ENCODE measurements at regions not wholly inside any gene's neighbourhood (a gene's known extent, or its start where the extent isn't known, plus 50 kb on each side); places are given as distances from the start of the nearest gene placed in this dataset.
A peak's percentile ranks its signal among the peaks of the same experiment; 100 is the strongest.
"Not testable (repeated sequence)": the region's sequence is repeated elsewhere in the genome, so short reads cannot be mapped to it uniquely, and the experiment has no call there.

DNA sequence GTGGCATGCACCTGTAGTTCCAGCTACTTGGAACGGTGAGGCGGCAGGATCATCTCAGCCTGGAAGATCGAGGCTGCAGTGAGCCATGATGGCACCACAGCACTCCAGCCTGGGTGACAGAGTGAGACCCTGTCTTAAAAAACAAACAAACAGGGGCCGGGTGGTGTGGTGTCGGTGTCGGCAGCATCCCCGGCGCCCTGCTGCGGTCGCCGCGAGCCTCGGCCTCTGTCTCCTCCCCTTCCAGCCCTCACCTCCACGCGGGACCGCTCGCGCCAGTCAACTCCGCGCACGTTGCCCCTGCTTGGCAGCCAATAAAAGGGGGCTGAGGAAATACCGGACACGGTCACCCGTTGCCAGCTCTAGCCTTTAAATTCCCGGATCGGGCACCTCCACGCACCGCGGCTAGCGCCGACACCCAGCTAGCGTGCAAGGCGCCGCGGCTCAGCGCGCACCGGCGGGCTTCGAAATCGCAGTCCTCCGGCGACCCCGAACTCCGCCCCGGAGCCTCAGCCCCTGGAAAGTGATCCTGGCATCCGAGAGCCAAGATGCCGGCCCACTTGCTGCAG is 204.7 kb downstream of the CDRT15L2 start:
- H3K36me3 Mint-ChIP-seq: no peaks in the 10 kb centered on the region
- no peak for DNase-seq
- peaks cover 0 to 3% (median 0%) of the 10 kb centered on the region in 4 donors for H3K4me1 Mint-ChIP-seq
- H3K27me3 Mint-ChIP-seq: peaks cover 3 to 33% (median 15%) of the 10 kb centered on the region in 5 donors
- POLR2A ChIA-PET: no interaction called here
- H3K27ac Mint-ChIP-seq: peak overlapping the region in 1 of 10 donors; percentile 29
- H3K4me3 Mint-ChIP-seq: no peak overlapping the region
- peak in 1 of 2 donors; percentile 73 for ATAC-seq
- H3K9me3 Mint-ChIP-seq: peaks cover 0 to 2% (median 0%) of the 10 kb centered on the region in 9 donors

GRCh38 chr17:20787281-20787680 is 207.8 kb downstream of the CDRT15L2 start:
- Mint-ChIP-seq H3K4me3 (no peak overlapping the region), H3K27ac (no peak overlapping the region), H3K27me3 (peaks cover 3 to 33% (median 15%) of the 10 kb centered on the region in 5 donors), H3K36me3 (no peaks in the 10 kb centered on the region), H3K4me1 (peaks cover 0 to 3% (median 0%) of the 10 kb centered on the region in 4 donors), H3K9me3 (peaks cover 0 to 2% (median 0%) of the 10 kb centered on the region in 9 donors)
- POLR2A ChIA-PET: no interaction called here
- DNase-seq (no peak), ATAC-seq (no peak)

DNA sequence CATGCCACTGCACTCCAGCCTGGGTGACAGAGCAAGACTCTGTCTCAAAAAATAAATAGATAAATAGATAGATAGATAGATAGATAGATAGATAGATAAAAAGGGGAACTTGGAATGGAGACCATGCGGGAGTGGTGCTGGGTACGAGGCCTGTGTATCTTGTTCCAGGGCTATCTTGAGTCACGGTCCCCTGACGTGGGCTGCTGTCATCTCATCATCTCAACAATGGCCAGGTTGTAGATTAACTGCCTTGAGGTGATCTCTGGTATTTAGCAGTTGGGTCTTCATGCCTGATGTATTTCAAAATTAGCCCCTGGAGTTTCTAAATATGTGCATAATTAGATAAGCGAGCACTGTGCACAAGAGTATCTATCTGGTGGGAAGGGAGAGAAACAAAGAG is 212.1 kb downstream of the CDRT15L2 start:
- POLR2A ChIA-PET: no interaction called here
- no peaks in the 10 kb centered on the region for H3K36me3 Mint-ChIP-seq

DNA sequence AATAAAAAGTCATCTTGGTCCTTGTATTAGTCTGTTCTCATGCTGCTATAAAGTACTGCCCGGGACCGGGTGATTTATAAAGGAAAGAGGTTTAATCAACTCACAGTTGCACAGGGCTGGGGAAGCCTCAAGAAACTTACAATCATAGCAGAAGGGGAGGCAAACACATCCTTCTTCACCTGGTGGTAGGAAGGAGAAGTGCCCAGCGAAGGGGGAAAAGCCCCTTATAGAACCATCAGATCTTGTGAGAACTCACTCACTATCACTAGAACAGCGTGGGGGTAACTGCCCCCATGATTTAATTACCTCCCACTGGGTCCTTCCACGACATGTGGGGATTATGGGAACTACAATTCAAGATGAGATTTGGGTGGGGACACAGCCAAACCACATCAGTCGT is 215.0 kb downstream of the CDRT15L2 start:
- ATAC-seq, H3K27ac Mint-ChIP-seq, H3K9me3 Mint-ChIP-seq, POLR2A ChIA-PET, H3K4me3 Mint-ChIP-seq, DNase-seq, H3K36me3 Mint-ChIP-seq, H3K27me3 Mint-ChIP-seq: not testable (repeated sequence)
- peaks cover 7 to 12% (median 11%) of the 10 kb centered on the region in 4 donors for H3K4me1 Mint-ChIP-seq

More for the DNA sequence above, 212.1 kb downstream of the CDRT15L2 start:
- H3K27me3 Mint-ChIP-seq: peaks cover 0 to 11% (median 2%) of the 10 kb centered on the region in 5 donors
- H3K27ac Mint-ChIP-seq: no peak overlapping the region
- no peak overlapping the region for H3K4me3 Mint-ChIP-seq
- H3K9me3 Mint-ChIP-seq: no peaks in the 10 kb centered on the region
- ATAC-seq (no peak), DNase-seq (no peak)
- no peaks in the 10 kb centered on the region for H3K4me1 Mint-ChIP-seq

- Mint-ChIP-seq H3K27ac (peak overlapping the region in 3 of 10 donors; percentile 5 to 64 (median 41)), H3K36me3 (no peaks in the 10 kb centered on the region), H3K4me3 (no peak overlapping the region), H3K27me3 (peaks cover 0 to 4% (median 0%) of the 10 kb centered on the region in 5 donors), H3K9me3 (no peaks in the 10 kb centered on the region), H3K4me1 (peaks cover 8 to 12% (median 11%) of the 10 kb centered on the region in 4 donors)
- POLR2A ChIA-PET: no interaction called here
- peak in 1 of 2 donors; percentile 23 for ATAC-seq
- no peak for DNase-seq
Observed at GRCh38 chr17:20797292-20797691, 217.8 kb downstream of the CDRT15L2 start.

- POLR2A ChIA-PET: no interaction called here
- DNase-seq (no peak), ATAC-seq (no peak)
- Mint-ChIP-seq H3K27ac (no peak overlapping the region), H3K36me3 (no peaks in the 10 kb centered on the region), H3K27me3 (peaks cover 0 to 4% (median 0%) of the 10 kb centered on the region in 5 donors), H3K9me3 (no peaks in the 10 kb centered on the region), H3K4me3 (no peak overlapping the region), H3K4me1 (peaks cover 8 to 12% (median 11%) of the 10 kb centered on the region in 4 donors)
Observed at GRCh38 chr17:20800146-20800545, 220.6 kb downstream of the CDRT15L2 start.

DNA sequence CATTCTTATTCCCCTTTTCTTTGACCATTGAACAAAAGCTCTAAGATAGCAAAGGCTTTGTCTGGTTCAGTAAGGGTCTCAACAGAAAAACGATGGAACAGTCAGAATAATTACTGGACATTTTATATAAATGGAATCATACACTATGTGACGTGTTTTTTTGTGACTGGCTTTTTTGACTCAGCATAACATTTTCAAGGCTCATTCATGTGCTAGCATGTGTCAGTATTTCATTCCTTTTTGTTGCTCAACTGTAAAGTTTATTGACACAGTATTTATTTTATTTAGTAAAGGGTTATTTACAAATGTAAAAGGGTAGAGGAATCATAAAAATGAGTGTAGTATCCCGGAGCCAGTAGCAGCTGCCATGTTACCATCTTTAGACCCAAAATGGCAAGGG is 226.2 kb downstream of the CDRT15L2 start:
- ATAC-seq: no peak

DNA sequence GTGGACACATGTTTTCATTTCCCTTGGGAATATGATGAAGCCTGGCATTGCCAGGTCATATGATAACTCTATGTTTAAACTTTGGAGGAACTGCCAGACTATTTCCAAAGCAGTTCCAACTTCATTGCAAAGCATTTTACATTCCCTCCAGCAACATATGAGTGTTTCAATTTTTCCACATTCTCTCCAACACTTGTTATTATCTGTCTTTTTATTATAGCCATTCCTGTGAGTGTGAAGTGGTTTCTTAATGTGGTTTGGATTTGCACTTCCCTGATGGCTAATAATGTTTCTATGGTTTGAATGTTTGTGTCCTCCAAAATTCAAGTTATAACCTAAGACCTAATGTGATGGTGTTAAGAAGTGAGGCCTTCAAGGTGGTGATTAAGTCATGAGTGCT is 228.0 kb downstream of the CDRT15L2 start:
- H3K27ac Mint-ChIP-seq, H3K4me3 Mint-ChIP-seq, H3K4me1 Mint-ChIP-seq, DNase-seq, H3K36me3 Mint-ChIP-seq, ATAC-seq, POLR2A ChIA-PET: not testable (repeated sequence)
- peaks cover 2 to 12% (median 11%) of the 10 kb centered on the region in 5 donors for H3K27me3 Mint-ChIP-seq
- H3K9me3 Mint-ChIP-seq: peaks cover 0 to 11% (median 4%) of the 10 kb centered on the region in 9 donors

More for the DNA sequence above, 226.2 kb downstream of the CDRT15L2 start:
- Mint-ChIP-seq H3K4me3 (no peak overlapping the region), H3K27me3 (peaks cover 0 to 5% (median 3%) of the 10 kb centered on the region in 5 donors), H3K4me1 (peaks cover 0 to 1% (median 0%) of the 10 kb centered on the region in 4 donors), H3K9me3 (peaks cover 0 to 11% (median 4%) of the 10 kb centered on the region in 9 donors), H3K27ac (no peak overlapping the region), H3K36me3 (peaks cover 0 to 4% (median 0%) of the 10 kb centered on the region in 3 donors)
- no peak for DNase-seq
- POLR2A ChIA-PET: no interaction called here

- peaks cover 5 to 35% (median 17%) of the 10 kb centered on the region in 5 donors for H3K27me3 Mint-ChIP-seq
Observed at GRCh38 chr17:20815410-20815809, 227.4 kb downstream of the USP22 start.

DNA sequence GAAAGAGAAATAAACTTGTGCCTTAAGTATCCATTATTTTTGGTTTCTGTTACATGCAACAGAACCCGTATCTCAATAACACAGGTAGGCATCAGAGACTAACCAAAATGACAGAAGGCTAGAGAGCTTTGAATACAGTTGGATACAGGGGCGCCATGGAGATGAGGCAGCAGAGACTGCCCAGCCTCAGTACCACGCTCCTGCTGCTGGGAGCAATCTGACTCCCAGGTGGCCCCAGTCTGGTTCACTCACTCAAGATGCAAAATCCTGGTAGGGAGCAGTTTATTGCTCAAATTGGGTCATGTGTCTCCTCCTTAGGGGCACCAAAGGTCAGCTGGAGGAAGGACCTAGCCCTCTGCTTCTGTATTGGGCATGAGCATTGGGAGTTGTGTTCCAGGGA is 218.9 kb downstream of the USP22 start:
- peaks cover 5 to 18% (median 9%) of the 10 kb centered on the region in 5 donors for H3K27me3 Mint-ChIP-seq
- no peak overlapping the region for H3K27ac Mint-ChIP-seq
- H3K9me3 Mint-ChIP-seq: peaks cover 0 to 9% (median 3%) of the 10 kb centered on the region in 9 donors
- DNase-seq (no peak), ATAC-seq (no peak)
- POLR2A ChIA-PET: no interaction called here
- H3K4me3 Mint-ChIP-seq: no peak overlapping the region
- no peaks in the 10 kb centered on the region for H3K4me1 Mint-ChIP-seq
- no peaks in the 10 kb centered on the region for H3K36me3 Mint-ChIP-seq

More at GRCh38 chr17:20815410-20815809, 227.4 kb downstream of the USP22 start:
- H3K4me1 Mint-ChIP-seq, H3K4me3 Mint-ChIP-seq, POLR2A ChIA-PET, DNase-seq, H3K36me3 Mint-ChIP-seq, ATAC-seq, H3K27ac Mint-ChIP-seq, H3K9me3 Mint-ChIP-seq: not testable (repeated sequence)

DNA sequence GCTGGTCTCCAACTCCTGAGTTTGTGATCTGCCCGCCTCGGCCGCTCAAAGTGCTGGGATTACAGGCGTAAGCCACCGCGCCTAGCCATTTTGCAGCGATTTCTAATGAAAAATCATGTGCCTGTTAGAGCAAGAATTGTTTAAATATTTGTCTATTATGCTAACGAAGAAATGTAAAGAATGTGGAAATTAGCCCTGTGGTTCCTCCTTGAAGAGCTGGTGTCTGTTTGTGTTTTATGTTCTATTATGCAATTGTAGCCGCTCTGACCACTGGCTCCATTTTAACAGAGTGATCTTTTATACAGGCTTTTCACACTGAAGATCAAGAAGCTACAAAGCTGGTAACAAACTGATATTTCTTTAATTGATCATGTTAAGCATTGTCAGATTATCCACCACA is 217.3 kb downstream of the USP22 start:
- DNase-seq (no peak), ATAC-seq (no peak)
- Mint-ChIP-seq H3K27ac (no peak overlapping the region), H3K9me3 (peaks cover 0 to 9% (median 3%) of the 10 kb centered on the region in 9 donors), H3K36me3 (no peaks in the 10 kb centered on the region), H3K4me1 (no peaks in the 10 kb centered on the region), H3K27me3 (peaks cover 6 to 22% (median 12%) of the 10 kb centered on the region in 5 donors), H3K4me3 (no peak overlapping the region)
- POLR2A ChIA-PET: no interaction called here

- DNase-seq, POLR2A ChIA-PET, H3K9me3 Mint-ChIP-seq, H3K36me3 Mint-ChIP-seq: not testable (repeated sequence)
- Mint-ChIP-seq H3K4me1 (peaks cover 0 to 12% (median 3%) of the 10 kb centered on the region in 4 donors), H3K27ac (peak overlapping the region in 1 of 10 donors; percentile 35), H3K27me3 (peaks cover 5 to 26% (median 21%) of the 10 kb centered on the region in 5 donors), H3K4me3 (peak overlapping the region; percentile 33 to 76 (median 65))
- ATAC-seq: peak; percentile 18 to 59
Observed at GRCh38 chr17:20840453-20840852, 202.4 kb downstream of the USP22 start.

- H3K9me3 Mint-ChIP-seq, DNase-seq, POLR2A ChIA-PET, H3K27ac Mint-ChIP-seq, H3K36me3 Mint-ChIP-seq: not testable (repeated sequence)
- peak overlapping the region; percentile 53 to 76 (median 66) for H3K4me3 Mint-ChIP-seq
- peaks cover 0 to 12% (median 3%) of the 10 kb centered on the region in 4 donors for H3K4me1 Mint-ChIP-seq
- ATAC-seq: peak; percentile 25 to 35
- peaks cover 5 to 26% (median 21%) of the 10 kb centered on the region in 5 donors for H3K27me3 Mint-ChIP-seq
Observed at GRCh38 chr17:20840987-20841865, 201.6 kb downstream of the USP22 start.

Data from naive thymus-derived CD8-positive, alpha-beta T cell (primary cell).